ENCODE measurements at regions not wholly inside any gene's neighbourhood (a gene's known extent, or its start where the extent isn't known, plus 50 kb on each side); places are given as distances from the start of the nearest gene placed in this dataset.

DNA sequence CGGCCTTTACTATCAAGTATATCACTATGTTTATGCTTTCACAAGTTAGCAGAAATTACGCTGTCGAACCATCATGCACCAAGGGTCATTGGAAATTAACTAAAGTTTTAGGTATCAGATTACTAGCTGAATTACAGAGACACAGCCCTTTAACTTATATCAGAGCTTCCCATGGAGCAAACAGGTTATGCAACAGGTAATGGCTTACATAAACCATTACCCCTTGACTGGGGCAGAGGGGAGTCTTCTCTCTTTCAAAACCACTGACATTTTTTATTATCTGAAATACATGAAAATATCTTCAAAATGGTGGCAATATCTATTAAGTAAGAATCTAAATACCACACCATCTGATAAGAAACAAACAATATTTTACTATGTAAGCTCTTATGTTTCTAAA is 1692.9 kb upstream of the SLC10A2 start:
- ATAC-seq (no peak), DNase-seq (ENCODE audit: low read depth, low spot score) (no peak)
- Histone ChIP-seq H3K4me3 (replicated peaks in 1 of 2; ENCODE audit: low read depth in 1 of 2, low read length in 2 of 2) (no peak overlapping the region), H2AFZ (ENCODE audit: low read depth, low read length, poor library complexity, severe bottlenecking) (no peak overlapping the region), H3K4me2 (ENCODE audit: low read length) (no peak overlapping the region), H3K27me3 (ENCODE audit: insufficient read depth, low read length) (no peaks in the 10 kb centered on the region), H3K4me1 (ENCODE audit: control insufficient read depth in 1 of 2, insufficient read depth in 2 of 2, low read length in 2 of 2) (no peaks in the 10 kb centered on the region), H3K79me2 (ENCODE audit: insufficient read depth, low read length) (no peaks in the 10 kb centered on the region), H4K20me1 (ENCODE audit: insufficient read depth) (no peaks in the 10 kb centered on the region), H3K9me2 (ENCODE audit: insufficient read depth) (no peaks in the 10 kb centered on the region), H3K9ac (ENCODE audit: low read length) (no peak overlapping the region), H3K36me3 (ENCODE audit: control insufficient read depth in 1 of 2, insufficient read depth in 2 of 2, low read length in 2 of 2) (no peaks in the 10 kb centered on the region), H3K9me3 (ENCODE audit: control insufficient read depth in 1 of 2, insufficient read depth in 1 of 2, low read depth in 1 of 2, low read length in 2 of 2) (no peaks in the 10 kb centered on the region), H3K27ac (ENCODE audit: low read depth, low read length) (no peak overlapping the region)
- intact Hi-C loops (cut with micrococcal nuclease) = no loop called here
- no TSS peak for BruUV-seq (replicated peaks)
- RAD21 ChIA-PET (ENCODE audit: low non-redundant PET in 1 of 2, low total read pairs in 2 of 2, uncharacterized antibody in 2 of 2, unreplicated experiment in 2 of 2) = no interaction called here
- no peak for TF ChIP-seq ZNF274 (IDR thresholded peaks at IDR 0.05; ENCODE audit: low read depth, low read length)
- TF ChIP-seq EGR1 (IDR thresholded peaks at IDR 0.05; ENCODE audit: low read depth) = no peak
- no peak for TF ChIP-seq EZH2 (IDR thresholded peaks at IDR 0.05)
- TF ChIP-seq YY1 (IDR thresholded peaks at IDR 0.05; ENCODE audit: extremely low read depth, insufficient replicate concordance, low read depth, low read length) = no peak
- TF ChIP-seq, protein P1, sequence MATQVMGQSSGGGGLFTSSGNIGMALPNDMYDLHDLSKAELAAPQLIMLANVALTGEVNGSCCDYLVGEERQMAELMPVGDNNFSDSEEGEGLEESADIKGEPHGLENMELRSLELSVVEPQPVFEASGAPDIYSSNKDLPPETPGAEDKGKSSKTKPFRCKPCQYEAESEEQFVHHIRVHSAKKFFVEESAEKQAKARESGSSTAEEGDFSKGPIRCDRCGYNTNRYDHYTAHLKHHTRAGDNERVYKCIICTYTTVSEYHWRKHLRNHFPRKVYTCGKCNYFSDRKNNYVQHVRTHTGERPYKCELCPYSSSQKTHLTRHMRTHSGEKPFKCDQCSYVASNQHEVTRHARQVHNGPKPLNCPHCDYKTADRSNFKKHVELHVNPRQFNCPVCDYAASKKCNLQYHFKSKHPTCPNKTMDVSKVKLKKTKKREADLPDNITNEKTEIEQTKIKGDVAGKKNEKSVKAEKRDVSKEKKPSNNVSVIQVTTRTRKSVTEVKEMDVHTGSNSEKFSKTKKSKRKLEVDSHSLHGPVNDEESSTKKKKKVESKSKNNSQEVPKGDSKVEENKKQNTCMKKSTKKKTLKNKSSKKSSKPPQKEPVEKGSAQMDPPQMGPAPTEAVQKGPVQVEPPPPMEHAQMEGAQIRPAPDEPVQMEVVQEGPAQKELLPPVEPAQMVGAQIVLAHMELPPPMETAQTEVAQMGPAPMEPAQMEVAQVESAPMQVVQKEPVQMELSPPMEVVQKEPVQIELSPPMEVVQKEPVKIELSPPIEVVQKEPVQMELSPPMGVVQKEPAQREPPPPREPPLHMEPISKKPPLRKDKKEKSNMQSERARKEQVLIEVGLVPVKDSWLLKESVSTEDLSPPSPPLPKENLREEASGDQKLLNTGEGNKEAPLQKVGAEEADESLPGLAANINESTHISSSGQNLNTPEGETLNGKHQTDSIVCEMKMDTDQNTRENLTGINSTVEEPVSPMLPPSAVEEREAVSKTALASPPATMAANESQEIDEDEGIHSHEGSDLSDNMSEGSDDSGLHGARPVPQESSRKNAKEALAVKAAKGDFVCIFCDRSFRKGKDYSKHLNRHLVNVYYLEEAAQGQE (IDR thresholded peaks at IDR 0.05; ENCODE audit: low read depth) = no peak
- TF ChIP-seq EZH2phosphoT487 (IDR thresholded peaks at IDR 0.05; ENCODE audit: borderline replicate concordance) = no peak
- TF ChIP-seq FOSL1 (IDR thresholded peaks at IDR 0.05; ENCODE audit: low read depth) = no peak
- no peak for TF ChIP-seq ZBTB33 (IDR thresholded peaks at IDR 0.05; ENCODE audit: extremely low read depth, insufficient replicate concordance, low read length)
- TF ChIP-seq ELF1 (IDR thresholded peaks at IDR 0.05; ENCODE audit: borderline replicate concordance, low read depth) = no peak
- no peak for TF ChIP-seq JUND (IDR thresholded peaks at IDR 0.05)
- TF ChIP-seq, protein P2, sequence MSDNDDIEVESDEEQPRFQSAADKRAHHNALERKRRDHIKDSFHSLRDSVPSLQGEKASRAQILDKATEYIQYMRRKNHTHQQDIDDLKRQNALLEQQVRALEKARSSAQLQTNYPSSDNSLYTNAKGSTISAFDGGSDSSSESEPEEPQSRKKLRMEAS (IDR thresholded peaks at IDR 0.05) = no peak
- no peak for TF ChIP-seq CBX3 (IDR thresholded peaks at IDR 0.05; ENCODE audit: low read depth)
- TF ChIP-seq SP1 (IDR thresholded peaks at IDR 0.05; ENCODE audit: low read depth) = no peak
- TF ChIP-seq SRF (IDR thresholded peaks at IDR 0.05; ENCODE audit: low read depth) = no peak
- no peak for TF ChIP-seq TCF7L2 (IDR thresholded peaks at IDR 0.05; ENCODE audit: borderline replicate concordance, extremely low read depth, insufficient read depth, insufficient read length)
- no peak for TF ChIP-seq POLR2AphosphoS5 (IDR thresholded peaks at IDR 0.05; ENCODE audit: low read depth, low read length)
- TF ChIP-seq CEBPB (IDR thresholded peaks at IDR 0.05; ENCODE audit: low read depth) = no peak
- TF ChIP-seq, protein P3, sequence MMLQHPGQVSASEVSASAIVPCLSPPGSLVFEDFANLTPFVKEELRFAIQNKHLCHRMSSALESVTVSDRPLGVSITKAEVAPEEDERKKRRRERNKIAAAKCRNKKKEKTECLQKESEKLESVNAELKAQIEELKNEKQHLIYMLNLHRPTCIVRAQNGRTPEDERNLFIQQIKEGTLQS (IDR thresholded peaks at IDR 0.05) = no peak
- no peak for TF ChIP-seq RAD21 (IDR thresholded peaks at IDR 0.05; ENCODE audit: low read depth)
- POLR2A ChIA-PET = no interaction called here
- CTCF ChIA-PET = no interaction called here

Measured in HCT116 (cell line).